ENCODE measurements at regions not wholly inside any gene's neighbourhood (a gene's known extent, or its start where the extent isn't known, plus 50 kb on each side); places are given as distances from the start of the nearest gene placed in this dataset.

DNA sequence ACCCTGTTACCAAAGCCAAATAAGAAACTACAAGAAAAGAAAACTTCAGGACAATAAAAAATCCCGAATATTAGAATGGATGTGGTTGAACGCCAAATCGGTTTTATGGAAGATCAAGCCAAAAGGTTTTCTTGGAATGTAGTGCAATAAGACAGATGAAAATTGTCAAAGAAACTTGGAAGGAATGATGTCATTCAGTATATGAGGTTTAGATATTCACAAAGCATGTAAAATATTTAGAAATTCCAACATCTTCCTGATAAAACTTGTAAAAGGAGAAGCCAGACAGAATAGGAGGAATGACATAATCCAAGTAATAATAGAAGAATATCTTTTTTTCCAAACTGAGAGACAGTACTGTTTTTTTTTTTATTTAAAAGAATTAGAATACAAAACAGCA is 130.3 kb upstream of the ZPLD1 start:
- TF ChIP-seq CTCF (IDR thresholded peaks at IDR 0.05): no peak
- no peak for TF ChIP-seq POLR2A (IDR thresholded peaks at IDR 0.05)
